Central memory CD8-positive, alpha-beta T cell (primary cell): ENCODE measurements at regions not wholly inside any gene's neighbourhood (a gene's known extent, or its start where the extent isn't known, plus 50 kb on each side); places are given as distances from the start of the nearest gene placed in this dataset.

ENCODE experiments used
- ATAC-seq: fragments of 150-1000 bp; cut with Tn5 transposase; replicated peaks from 2 replicates; pipeline ENCODE4 v1.10.0; 2022; ENCODE audit warnings: mild to moderate bottlenecking, moderate FRiP score, moderate number of reproducible peaks; ENCODE audit not compliant: poor library complexity, severe bottlenecking; ENCODE audit errors: extremely low read depth
- DNase-seq, 2 donors: peaks; one replicate each; pipeline ENCODE4 v3.0.0; 2021; ENCODE audit warnings: low spot score in 2 of 2
- H3K27ac Mint-ChIP-seq: one replicate; pipeline ENCODE4 v1.8.0; 2022; ENCODE audit warnings: low read depth, mild to moderate bottlenecking, moderate library complexity, mixed read lengths
- H3K27me3 Mint-ChIP-seq: one replicate; pipeline ENCODE4 v1.8.0; 2022; ENCODE audit warnings: mixed read lengths
- H3K36me3 Mint-ChIP-seq: one replicate; pipeline ENCODE4 v1.8.0; 2022; ENCODE audit warnings: mild to moderate bottlenecking, moderate library complexity, mixed read lengths; ENCODE audit not compliant: insufficient read depth
- H3K4me1 Mint-ChIP-seq: one replicate; pipeline ENCODE4 v1.8.0; 2022; ENCODE audit warnings: mixed read lengths
- H3K4me3 Mint-ChIP-seq: one replicate; pipeline ENCODE4 v1.8.0; 2022; ENCODE audit warnings: mild to moderate bottlenecking, moderate library complexity, mixed read lengths
- H3K9me3 Mint-ChIP-seq: one replicate; pipeline ENCODE4 v1.8.0; 2022; ENCODE audit warnings: mixed read lengths

DNA sequence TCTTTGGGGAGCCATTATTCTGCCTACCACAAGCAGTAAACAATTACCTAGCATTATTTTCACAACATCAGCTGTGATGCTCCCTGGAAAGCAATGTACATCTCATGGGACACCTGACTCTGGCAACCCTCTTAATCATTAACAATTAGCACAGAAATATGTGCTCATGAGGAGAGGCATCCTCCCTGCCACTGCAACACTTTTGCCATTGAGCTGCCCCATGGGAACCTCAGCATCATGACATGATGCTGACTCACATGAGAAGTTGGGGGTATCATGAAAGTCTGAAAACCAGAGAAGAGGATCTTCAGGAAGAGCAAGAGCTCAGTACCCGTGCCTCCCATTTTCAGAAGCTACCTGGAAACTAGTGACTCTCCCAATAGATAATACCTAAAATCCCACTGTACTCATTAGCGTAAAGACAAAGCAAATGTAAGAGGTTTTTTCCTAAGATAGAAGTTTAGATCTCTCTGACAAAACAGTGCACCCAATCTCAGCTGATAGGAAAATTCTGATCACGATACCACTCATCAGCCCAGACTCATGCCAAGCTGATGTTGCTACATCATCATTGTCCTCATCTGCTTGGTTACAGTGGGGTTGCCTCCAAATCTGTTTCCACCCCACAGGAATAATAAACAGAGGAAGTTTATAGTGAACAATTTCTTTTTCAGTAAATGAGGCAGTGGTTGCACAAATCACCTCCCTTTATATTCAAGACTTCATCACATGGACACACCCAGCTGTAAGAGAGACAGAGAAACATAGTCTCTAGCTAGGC lies 244.5 kb downstream of the NR2F1-AS1 start:
- H3K9me3 Mint-ChIP-seq = no peaks in the 10 kb centered on the region
- no peaks in the 10 kb centered on the region for H3K4me1 Mint-ChIP-seq
- no peak overlapping the region for H3K27ac Mint-ChIP-seq
- H3K36me3 Mint-ChIP-seq = no peaks in the 10 kb centered on the region
- no peak overlapping the region for H3K4me3 Mint-ChIP-seq
- no peaks in the 10 kb centered on the region for H3K27me3 Mint-ChIP-seq
- ATAC-seq (no peak), DNase-seq (no peak)

DNA sequence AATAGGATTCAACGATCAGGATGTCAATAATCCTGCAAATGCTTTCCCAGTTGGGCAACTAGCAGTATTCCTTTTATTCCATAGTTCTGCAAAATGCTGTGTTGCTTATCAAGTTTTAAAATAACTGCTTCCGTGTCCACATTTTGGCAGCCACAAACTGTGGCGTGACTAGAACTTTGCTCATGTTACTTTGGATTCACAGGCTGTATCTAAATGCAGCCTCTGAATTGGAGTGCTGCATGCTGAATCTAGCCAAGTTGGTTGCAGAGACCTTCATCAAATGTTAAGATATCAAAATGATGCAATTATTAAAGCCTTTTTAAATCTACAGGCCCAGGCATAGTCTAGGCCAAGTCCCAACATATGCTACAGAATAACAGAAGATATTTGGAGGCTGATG lies 249.2 kb downstream of the NR2F1-AS1 start:
- ATAC-seq = no peak
- Mint-ChIP-seq H3K36me3 (no peaks in the 10 kb centered on the region), H3K27me3 (no peaks in the 10 kb centered on the region), H3K4me3 (no peak overlapping the region), H3K4me1 (no peaks in the 10 kb centered on the region), H3K9me3 (no peaks in the 10 kb centered on the region), H3K27ac (no peak overlapping the region)
- DNase-seq = no peak

DNA sequence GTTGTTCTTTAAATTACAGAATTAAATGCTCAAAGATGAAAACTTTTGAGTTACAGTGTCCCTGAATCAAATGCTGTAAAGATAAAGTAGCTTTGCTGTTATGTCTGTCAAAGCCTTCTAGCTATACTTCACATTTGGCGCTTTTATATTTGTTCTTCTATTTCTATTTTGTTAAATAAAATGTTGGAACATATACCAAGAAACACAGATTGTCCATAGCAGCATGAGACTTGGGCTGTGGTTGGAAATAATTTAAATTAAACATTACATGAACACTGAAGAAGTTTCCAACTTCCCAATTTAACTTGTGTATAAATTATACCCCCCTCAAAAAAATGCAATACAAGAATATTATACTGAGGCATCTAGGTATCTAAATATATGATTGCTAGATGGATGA lies 249.8 kb downstream of the NR2F1-AS1 start:
- Mint-ChIP-seq H3K4me1 (no peaks in the 10 kb centered on the region), H3K27me3 (no peaks in the 10 kb centered on the region), H3K27ac (no peak overlapping the region), H3K9me3 (no peaks in the 10 kb centered on the region), H3K36me3 (no peaks in the 10 kb centered on the region), H3K4me3 (no peak overlapping the region)
- DNase-seq (no peak), ATAC-seq (no peak)

DNA sequence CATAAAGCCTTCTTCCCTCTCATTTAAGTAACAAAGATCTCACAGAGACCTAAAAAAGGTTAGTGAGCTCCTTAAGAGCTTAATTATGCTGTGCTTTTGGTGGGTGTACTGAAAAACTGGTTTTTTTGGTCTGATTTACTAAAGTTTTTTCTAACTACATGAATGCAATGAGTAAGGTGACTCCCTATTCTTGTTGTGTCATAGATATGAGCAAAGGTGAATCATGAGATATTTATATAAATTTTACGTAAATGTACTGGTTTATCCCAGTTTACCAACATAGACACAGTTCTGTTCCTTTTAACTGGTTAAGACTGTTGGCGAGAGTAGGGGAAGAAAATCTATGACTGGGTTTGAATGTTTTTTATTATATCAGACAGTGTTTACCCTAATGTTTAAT lies 250.5 kb downstream of the NR2F1-AS1 start:
- H3K27ac Mint-ChIP-seq = no peak overlapping the region
- H3K4me1 Mint-ChIP-seq = no peaks in the 10 kb centered on the region
- no peaks in the 10 kb centered on the region for H3K27me3 Mint-ChIP-seq
- H3K9me3 Mint-ChIP-seq = no peaks in the 10 kb centered on the region
- ATAC-seq (no peak), DNase-seq (no peak)
- H3K4me3 Mint-ChIP-seq = no peak overlapping the region
- H3K36me3 Mint-ChIP-seq = no peaks in the 10 kb centered on the region

DNA sequence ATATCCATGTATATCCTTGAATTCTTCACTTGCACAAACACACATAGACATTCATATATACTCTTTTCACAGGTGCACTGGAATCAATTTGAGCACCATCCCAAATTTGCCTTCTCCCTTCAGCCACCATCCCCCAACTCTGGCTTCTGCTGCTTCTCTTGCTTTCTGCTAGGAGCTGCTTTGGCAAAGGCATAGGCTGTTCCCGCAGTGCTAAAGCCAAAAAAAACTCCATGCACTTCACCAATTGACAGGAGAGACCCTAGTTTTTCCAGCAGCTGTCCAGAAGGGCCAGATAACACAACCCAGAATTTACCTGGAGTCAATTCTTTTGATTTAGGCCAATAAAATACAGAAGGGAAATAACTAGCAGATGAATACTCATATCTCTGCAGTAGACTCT lies 251.3 kb downstream of the NR2F1-AS1 start:
- Mint-ChIP-seq H3K27me3 (no peaks in the 10 kb centered on the region), H3K4me1 (no peaks in the 10 kb centered on the region), H3K36me3 (no peaks in the 10 kb centered on the region), H3K9me3 (no peaks in the 10 kb centered on the region), H3K27ac (no peak overlapping the region), H3K4me3 (no peak overlapping the region)
- no peak for ATAC-seq
- DNase-seq = no peak

DNA sequence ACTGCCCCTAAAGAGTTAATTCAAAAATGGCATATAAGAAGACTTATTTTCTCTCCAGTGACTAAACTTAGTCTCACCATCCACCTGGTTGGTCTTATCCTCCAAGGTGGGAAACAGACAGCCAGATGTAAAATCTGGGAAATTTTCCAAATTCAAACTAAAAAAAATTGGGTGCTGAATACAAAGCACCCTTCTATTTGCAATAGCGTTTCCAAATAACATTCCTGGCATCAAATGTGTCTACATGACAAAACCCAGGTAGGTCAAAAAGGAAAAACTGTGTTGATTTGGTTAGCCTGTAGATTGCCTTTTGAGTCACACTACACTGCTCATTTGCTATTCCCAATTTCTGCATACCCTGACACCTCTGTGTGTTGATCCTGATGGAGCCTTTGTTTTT lies 252.2 kb downstream of the NR2F1-AS1 start:
- no peak overlapping the region for H3K27ac Mint-ChIP-seq
- H3K36me3 Mint-ChIP-seq = no peaks in the 10 kb centered on the region
- no peaks in the 10 kb centered on the region for H3K9me3 Mint-ChIP-seq
- DNase-seq = no peak
- no peak overlapping the region for H3K4me3 Mint-ChIP-seq
- ATAC-seq = no peak
- H3K4me1 Mint-ChIP-seq = no peaks in the 10 kb centered on the region
- H3K27me3 Mint-ChIP-seq = no peaks in the 10 kb centered on the region

DNA sequence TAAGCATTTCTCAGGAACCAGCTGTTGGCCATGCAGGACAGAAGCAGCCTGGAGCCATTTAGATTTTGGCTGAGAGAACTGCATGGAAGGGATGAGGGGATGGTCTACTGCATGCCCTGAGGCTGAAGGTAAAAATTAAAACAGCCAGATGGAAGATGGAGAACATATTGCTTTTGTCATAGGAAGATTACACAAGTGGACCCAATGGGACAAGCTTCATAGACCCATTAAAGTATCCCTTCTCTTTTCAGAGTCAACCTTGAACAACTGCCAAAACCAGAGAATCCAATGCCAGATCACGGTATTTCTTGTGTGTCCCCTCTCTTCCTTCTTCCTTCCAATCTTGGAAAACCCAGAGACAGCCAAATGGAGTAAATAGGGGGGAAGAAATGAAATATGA lies 253.4 kb downstream of the NR2F1-AS1 start:
- H3K4me3 Mint-ChIP-seq = no peak overlapping the region
- H3K9me3 Mint-ChIP-seq = no peaks in the 10 kb centered on the region
- no peak for DNase-seq

DNA sequence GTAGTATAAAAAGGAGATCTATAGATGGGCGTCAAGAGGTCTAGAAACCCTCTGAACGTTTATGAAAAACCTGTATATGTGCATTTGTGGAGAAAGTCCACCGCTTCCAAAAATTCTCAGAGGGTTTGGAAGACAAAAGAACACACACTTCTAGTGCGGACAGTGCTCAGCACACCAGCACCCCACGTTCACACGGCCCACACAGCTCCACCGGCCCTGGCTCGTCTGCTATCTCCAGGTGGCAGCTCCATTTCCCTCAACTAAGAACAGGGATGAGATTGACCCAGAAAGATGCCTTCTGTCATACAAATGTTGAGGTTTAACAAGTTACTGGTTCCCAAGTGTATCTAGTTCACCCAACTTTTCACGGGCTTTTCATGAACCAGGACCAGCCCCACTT lies 255.1 kb downstream of the NR2F1-AS1 start:
- no peaks in the 10 kb centered on the region for H3K36me3 Mint-ChIP-seq
- H3K27me3 Mint-ChIP-seq = no peaks in the 10 kb centered on the region
- ATAC-seq (no peak), DNase-seq (no peak)
- H3K27ac Mint-ChIP-seq = no peak overlapping the region
- H3K4me3 Mint-ChIP-seq = no peak overlapping the region
- no peaks in the 10 kb centered on the region for H3K9me3 Mint-ChIP-seq
- H3K4me1 Mint-ChIP-seq = no peaks in the 10 kb centered on the region

More for the DNA sequence above, 253.4 kb downstream of the NR2F1-AS1 start:
- Mint-ChIP-seq H3K4me1 (no peaks in the 10 kb centered on the region), H3K36me3 (no peaks in the 10 kb centered on the region), H3K27me3 (no peaks in the 10 kb centered on the region), H3K27ac (no peak overlapping the region)
- no peak for ATAC-seq

DNA sequence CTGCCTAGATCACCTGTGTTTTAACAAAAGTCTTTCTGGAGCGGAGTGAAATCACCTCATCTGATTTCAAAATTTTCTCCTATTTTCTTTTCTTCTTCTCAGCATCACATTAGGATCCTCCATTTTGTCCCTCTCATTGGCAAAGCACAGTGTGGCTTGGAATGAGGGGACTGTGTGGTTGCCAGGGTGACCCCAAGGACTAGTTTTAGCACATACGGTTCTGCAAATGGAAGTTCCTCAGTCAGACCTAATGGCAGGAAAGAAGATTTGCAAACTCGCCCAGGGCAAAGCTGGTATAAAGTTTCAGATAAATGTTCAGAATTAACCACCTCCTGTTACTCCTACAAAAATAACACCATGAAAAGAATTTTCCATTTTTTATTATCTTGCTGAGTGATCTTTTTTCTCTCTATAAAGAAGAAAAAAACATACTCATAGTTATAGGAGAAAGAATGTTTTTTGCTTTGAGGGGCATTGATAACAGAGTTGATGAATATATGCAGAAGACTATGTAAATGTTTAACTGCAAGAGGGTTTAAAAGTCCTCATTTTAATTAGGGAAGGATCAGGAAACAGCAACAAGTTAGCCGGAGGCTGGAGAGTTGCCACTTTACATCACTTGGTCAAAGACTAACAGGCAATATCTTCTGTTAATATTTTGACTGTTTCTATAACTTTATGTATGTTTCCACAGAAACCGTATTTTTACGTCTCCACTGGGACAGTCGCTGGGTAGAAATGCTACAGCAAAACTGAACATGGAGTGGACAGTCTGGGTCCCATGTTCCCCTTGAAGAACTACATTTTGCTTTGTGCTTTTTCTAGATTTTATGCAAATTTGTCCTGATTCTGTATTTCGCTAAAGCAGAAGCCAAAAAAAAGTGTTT lies 257.8 kb downstream of the NR2F1-AS1 start:
- no peaks in the 10 kb centered on the region for H3K9me3 Mint-ChIP-seq
- no peak overlapping the region for H3K27ac Mint-ChIP-seq
- H3K27me3 Mint-ChIP-seq = peaks cover 4% of the 10 kb centered on the region
- no peak overlapping the region for H3K4me3 Mint-ChIP-seq
- no peaks in the 10 kb centered on the region for H3K36me3 Mint-ChIP-seq
- no peaks in the 10 kb centered on the region for H3K4me1 Mint-ChIP-seq
- ATAC-seq = no peak
- DNase-seq = no peak

DNA sequence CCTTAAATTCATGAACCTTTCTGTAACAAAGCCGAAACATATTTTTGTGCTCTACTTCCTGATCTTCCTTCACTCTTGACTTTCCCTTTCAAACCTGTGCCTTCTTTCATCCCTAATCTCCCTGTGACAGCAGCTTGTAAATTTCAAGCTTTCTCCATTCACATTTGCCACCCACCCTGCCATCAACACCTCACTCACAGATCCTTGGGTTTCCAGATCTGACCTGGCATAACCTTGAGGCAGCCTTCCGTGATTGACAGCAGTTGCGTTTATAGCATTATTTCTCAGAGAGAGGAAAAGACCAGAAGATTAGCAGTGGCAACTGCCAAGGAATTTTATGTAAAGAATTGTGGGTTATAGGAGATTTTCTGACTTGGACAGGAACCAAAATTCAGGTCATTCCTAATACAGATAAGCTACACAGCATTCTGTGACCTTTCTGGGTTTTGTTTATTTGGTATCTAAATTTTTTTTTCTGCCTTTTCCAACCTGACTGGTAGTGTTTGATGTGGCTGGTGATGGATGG lies 260.0 kb downstream of the NR2F1-AS1 start:
- Mint-ChIP-seq H3K36me3 (no peaks in the 10 kb centered on the region), H3K27me3 (peaks cover 7% of the 10 kb centered on the region), H3K9me3 (no peaks in the 10 kb centered on the region), H3K4me1 (no peaks in the 10 kb centered on the region), H3K27ac (no peak overlapping the region), H3K4me3 (no peak overlapping the region)
- DNase-seq = no peak
- no peak for ATAC-seq

DNA sequence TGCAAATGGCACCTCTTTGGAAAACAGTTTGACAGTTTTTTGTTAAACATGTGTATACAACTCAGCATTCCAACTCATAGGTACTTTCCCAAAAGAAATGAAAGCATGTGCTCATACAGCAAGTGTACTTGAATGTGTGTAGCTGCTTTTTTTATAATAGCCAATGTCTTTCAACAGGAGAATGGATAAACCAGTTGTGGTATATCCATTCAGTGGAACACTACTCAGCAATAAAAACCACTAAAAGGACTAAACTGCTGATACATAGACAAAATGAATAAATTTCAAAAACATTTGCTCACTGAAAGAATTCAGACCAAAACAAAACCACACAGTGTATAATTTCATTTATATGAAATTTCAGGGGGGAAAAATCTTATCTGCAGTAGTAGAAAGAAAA lies 267.3 kb downstream of the NR2F1-AS1 start:
- ATAC-seq (no peak), DNase-seq (no peak)
- Mint-ChIP-seq H3K27ac (no peak overlapping the region), H3K9me3 (no peaks in the 10 kb centered on the region), H3K27me3 (peaks cover 7% of the 10 kb centered on the region), H3K36me3 (no peaks in the 10 kb centered on the region), H3K4me1 (no peaks in the 10 kb centered on the region), H3K4me3 (no peak overlapping the region)

DNA sequence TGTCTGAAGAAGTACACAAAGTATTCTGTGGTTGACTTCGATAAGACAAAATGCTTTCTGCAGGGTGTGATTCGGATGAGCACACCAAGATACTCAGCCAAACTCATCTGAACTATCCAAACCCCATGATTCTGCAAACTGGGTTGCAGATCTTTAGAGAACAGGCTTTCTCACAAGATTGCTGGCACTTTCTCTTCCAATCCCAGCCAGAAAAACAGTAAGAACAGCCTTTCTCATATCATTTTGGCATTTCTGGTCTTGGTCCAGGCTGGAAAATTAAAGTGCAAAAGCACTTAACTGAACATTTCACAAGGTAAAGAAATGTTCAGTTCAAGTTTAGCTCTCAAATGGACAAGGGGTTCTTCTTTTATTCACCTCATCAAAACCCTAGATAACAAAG lies 269.1 kb downstream of the NR2F1-AS1 start:
- H3K4me3 Mint-ChIP-seq = no peak overlapping the region
- H3K4me1 Mint-ChIP-seq = no peaks in the 10 kb centered on the region
- no peaks in the 10 kb centered on the region for H3K9me3 Mint-ChIP-seq
- no peak overlapping the region for H3K27ac Mint-ChIP-seq
- ATAC-seq (no peak), DNase-seq (no peak)
- no peaks in the 10 kb centered on the region for H3K27me3 Mint-ChIP-seq
- no peaks in the 10 kb centered on the region for H3K36me3 Mint-ChIP-seq

DNA sequence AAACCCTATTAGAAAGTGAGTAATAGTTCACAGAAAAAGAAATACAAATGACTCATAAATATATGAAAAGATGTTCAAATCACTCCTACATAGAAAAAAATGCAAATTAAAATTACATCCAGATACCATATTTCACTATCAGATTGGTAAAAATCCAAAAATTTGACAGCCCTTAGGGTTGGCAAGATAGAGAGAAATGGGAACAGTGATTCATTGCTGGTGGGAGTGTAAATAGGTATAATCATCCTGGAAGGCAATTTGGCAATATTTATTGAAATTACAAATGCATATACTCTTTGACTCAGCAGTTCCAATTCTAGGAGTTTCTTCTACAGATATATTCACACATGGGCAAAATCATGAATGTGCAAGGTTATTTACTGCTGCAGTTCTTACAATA lies 273.5 kb downstream of the NR2F1-AS1 start:
- Mint-ChIP-seq H3K4me3 (no peak overlapping the region), H3K27ac (no peak overlapping the region), H3K27me3 (no peaks in the 10 kb centered on the region), H3K4me1 (no peaks in the 10 kb centered on the region), H3K9me3 (peaks cover 4% of the 10 kb centered on the region), H3K36me3 (no peaks in the 10 kb centered on the region)
- ATAC-seq = no peak
- DNase-seq = no peak
